OCI-LY1 (cell line): ENCODE measurements at regions not wholly inside any gene's neighbourhood (a gene's known extent, or its start where the extent isn't known, plus 50 kb on each side); places are given as distances from the start of the nearest gene placed in this dataset.
"Not testable (repeated sequence)": the region's sequence is repeated elsewhere in the genome, so short reads cannot be mapped to it uniquely, and the experiment has no call there.

Source experiments
- H2AFZ ChIP-seq: fragments of 200-600 bp; sonication (generic), shearing (Covaris generic); 2 replicates; pipeline ENCODE4 v1.6.0; 2014; ENCODE audit warnings: antibody characterized with exemption, mild to moderate bottlenecking, low read length
- H3F3A ChIP-seq: fragments of 200-600 bp; sonication (generic), shearing (Covaris generic); 2 replicates; pipeline ENCODE4 v1.6.0; 2014; ENCODE audit warnings: mild to moderate bottlenecking, antibody characterized with exemption, low read length, moderate library complexity; ENCODE audit not compliant: insufficient read depth
- H3K27ac ChIP-seq: fragments of 200-600 bp; sonication (generic); 2 replicates; pipeline ENCODE4 v1.5.1; 2014; ENCODE audit warnings: low read length, mixed run types, mild to moderate bottlenecking, low read depth; ENCODE audit not compliant: poor library complexity, severe bottlenecking
- H3K27me3 ChIP-seq: fragments of 200-600 bp; sonication (generic); 2 replicates; pipeline ENCODE4 v1.6.0; 2014; ENCODE audit warnings: antibody characterized with exemption, mild to moderate bottlenecking, low read length, moderate library complexity; ENCODE audit not compliant: insufficient read depth
- H3K36me3 ChIP-seq: fragments of 200-600 bp; sonication (generic); 2 replicates; pipeline ENCODE4 v1.6.1; 2014; ENCODE audit warnings: mild to moderate bottlenecking, antibody characterized with exemption, low read length, moderate library complexity, mixed read lengths; ENCODE audit not compliant: insufficient read depth
- H3K4me1 ChIP-seq: fragments of 200-600 bp; sonication (generic); 2 replicates; pipeline ENCODE4 v1.5.1; 2014; ENCODE audit warnings: mild to moderate bottlenecking, low read length, moderate library complexity; ENCODE audit not compliant: insufficient read depth, severe bottlenecking
- H3K4me2 ChIP-seq: fragments of 200-600 bp; sonication (generic), shearing (Covaris generic); 2 replicates; pipeline ENCODE4 v1.6.1; 2014; ENCODE audit warnings: low read length
- H3K4me3 ChIP-seq: fragments of 200-600 bp; sonication (generic); 2 replicates; pipeline ENCODE4 v1.5.1; 2014; ENCODE audit warnings: low read length, low read depth, mild to moderate bottlenecking, mixed read lengths; ENCODE audit not compliant: poor library complexity, severe bottlenecking
- H3K79me2 ChIP-seq: fragments of 200-600 bp; shearing (Covaris generic); 2 replicates; pipeline ENCODE4 v1.6.1; 2016; ENCODE audit warnings: mixed run types, low read length, mixed read lengths; ENCODE audit not compliant: insufficient read depth
- H3K9ac ChIP-seq: fragments of 200-600 bp; sonication (generic), shearing (Covaris generic); 2 replicates; pipeline ENCODE4 v1.6.1; 2014; ENCODE audit warnings: mild to moderate bottlenecking, low read length, mixed read lengths
- H3K9me2 ChIP-seq: fragments of 200-600 bp; sonication (generic), shearing (Covaris generic); 2 replicates; pipeline ENCODE4 v1.6.1; 2014; ENCODE audit warnings: low read depth, mild to moderate bottlenecking, low read length, mixed read lengths
- H3K9me3 ChIP-seq: fragments of 200-600 bp; shearing (Covaris generic); 2 replicates; pipeline ENCODE4 v1.6.1; 2014; ENCODE audit warnings: low read length, mixed read lengths
- H4K20me1 ChIP-seq: fragments of 200-600 bp; sonication (generic), shearing (Covaris generic); 2 replicates; pipeline ENCODE4 v1.6.0; 2016; ENCODE audit warnings: mild to moderate bottlenecking, low read length; ENCODE audit not compliant: insufficient read depth
- CTCF ChIP-seq: fragments of 200-600 bp; sonication (generic), shearing (Covaris generic); IDR thresholded peaks from 2 replicates; pipeline ENCODE4 v1.5.1; 2017; ENCODE audit warnings: mild to moderate bottlenecking, antibody characterized with exemption, low read length, moderate library complexity, mixed read lengths
- EZH2 ChIP-seq: fragments of 200-600 bp; sonication (generic), shearing (Covaris generic); IDR thresholded peaks from 2 replicates; pipeline ENCODE4 v1.8.0; 2017; ENCODE audit warnings: borderline replicate concordance, mixed run types, mild to moderate bottlenecking, antibody characterized with exemption, low read length, moderate library complexity, mixed read lengths

DNA sequence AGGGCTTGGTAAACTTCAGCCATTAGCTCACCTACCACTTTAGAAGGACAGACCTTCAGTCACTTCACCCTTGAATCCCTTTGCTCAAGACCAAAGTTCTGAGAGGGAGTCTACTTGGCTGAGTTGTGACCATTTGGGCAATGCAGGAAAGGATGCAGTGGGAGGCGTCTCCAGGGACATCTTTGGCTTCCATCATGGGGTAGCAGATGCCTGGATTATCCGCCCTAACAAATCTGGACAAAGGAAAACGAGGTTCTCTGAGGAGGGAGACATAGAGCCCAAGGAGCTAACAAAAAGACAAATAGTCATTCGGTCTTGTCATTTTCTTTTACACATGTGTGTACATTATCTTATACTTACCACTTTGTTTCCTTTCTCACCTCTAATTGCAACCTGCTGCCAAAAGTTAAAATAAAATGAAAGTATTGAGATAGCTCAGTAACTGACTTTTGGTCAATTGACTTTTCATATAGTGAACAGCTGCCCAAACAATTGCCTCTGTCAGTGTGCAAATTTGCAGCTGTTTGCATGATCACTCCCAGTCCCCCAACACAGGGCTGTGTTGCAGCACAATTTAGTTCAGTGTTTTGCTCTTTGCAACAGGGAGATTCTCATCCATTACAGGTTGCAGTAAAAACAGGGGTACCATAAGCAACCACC lies 108.9 kb upstream of the EEF2KMT start:
- Histone ChIP-seq H3K27me3 (no peaks in the 10 kb centered on the region), H2AFZ (no peak overlapping the region), H3K4me2 (no peak overlapping the region), H3K27ac (no peak overlapping the region), H3K79me2 (no peaks in the 10 kb centered on the region), H3K4me3 (no peak overlapping the region), H3F3A (no peaks in the 10 kb centered on the region), H3K9me3 (no peaks in the 10 kb centered on the region), H3K36me3 (no peaks in the 10 kb centered on the region), H3K9me2 (no peaks in the 10 kb centered on the region), H4K20me1 (no peaks in the 10 kb centered on the region), H3K4me1 (no peaks in the 10 kb centered on the region), H3K9ac (no peak overlapping the region)
- TF ChIP-seq CTCF (no peak), EZH2 (no peak)

- Histone ChIP-seq H3K27ac (no peak overlapping the region), H3K9me3 (no peaks in the 10 kb centered on the region), H3K4me3 (no peak overlapping the region), H3K9ac (no peak overlapping the region), H3K9me2 (no peaks in the 10 kb centered on the region), H3K27me3 (no peaks in the 10 kb centered on the region), H3F3A (no peaks in the 10 kb centered on the region), H4K20me1 (no peaks in the 10 kb centered on the region), H3K79me2 (no peaks in the 10 kb centered on the region), H3K4me1 (no peaks in the 10 kb centered on the region), H3K4me2 (no peak overlapping the region), H3K36me3 (no peaks in the 10 kb centered on the region), H2AFZ (no peak overlapping the region)
- TF ChIP-seq EZH2 (no peak), CTCF (no peak)
Measured at GRCh38 chr16:5205361-5206040, 107.9 kb upstream of the EEF2KMT start.

DNA sequence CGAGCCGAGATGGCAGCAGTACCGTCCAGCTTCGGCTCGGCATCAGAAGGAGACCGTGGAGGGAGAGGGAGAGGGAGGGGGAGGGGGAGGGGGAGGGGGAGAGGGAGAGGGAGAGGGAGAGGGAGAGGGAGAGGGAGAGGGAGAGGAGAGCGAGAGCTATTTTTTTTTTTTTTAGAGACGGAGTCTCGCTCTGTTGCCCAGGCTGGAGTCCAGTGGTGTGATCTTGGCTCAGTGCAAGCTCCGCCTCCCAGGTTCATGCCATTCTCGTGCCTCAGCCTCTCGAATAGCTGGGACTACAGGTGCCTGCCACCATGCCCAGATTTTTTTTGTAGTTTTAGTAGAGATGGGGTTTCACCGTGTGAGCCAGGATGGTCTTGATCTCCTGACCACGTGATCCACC lies 106.1 kb upstream of the EEF2KMT start:
- not testable (repeated sequence) for H3K27me3 ChIP-seq, H3K79me2 ChIP-seq, H3K9ac ChIP-seq, H4K20me1 ChIP-seq, H2AFZ ChIP-seq, H3F3A ChIP-seq, H3K4me1 ChIP-seq, H3K4me3 ChIP-seq, H3K9me3 ChIP-seq, H3K27ac ChIP-seq, H3K4me2 ChIP-seq, H3K36me3 ChIP-seq, H3K9me2 ChIP-seq

- Histone ChIP-seq H3K4me1 (no peaks in the 10 kb centered on the region), H3K4me2 (no peak overlapping the region), H3K9me3 (no peaks in the 10 kb centered on the region), H3F3A (no peaks in the 10 kb centered on the region), H3K79me2 (no peaks in the 10 kb centered on the region), H3K36me3 (no peaks in the 10 kb centered on the region), H3K4me3 (no peak overlapping the region), H4K20me1 (no peaks in the 10 kb centered on the region), H3K9ac (no peak overlapping the region), H2AFZ (no peak overlapping the region), H3K27me3 (no peaks in the 10 kb centered on the region), H3K9me2 (no peaks in the 10 kb centered on the region), H3K27ac (no peak overlapping the region)
- TF ChIP-seq EZH2 (no peak), CTCF (no peak)
Measured at GRCh38 chr16:5200123-5200522, 102.5 kb upstream of the EEF2KMT start.
